IPS-NIHi7 (cell line): ENCODE measurements at regions not wholly inside any gene's neighbourhood (a gene's known extent, or its start where the extent isn't known, plus 50 kb on each side); places are given as distances from the start of the nearest gene placed in this dataset.

Experiments used
- DNase-seq: peaks from one replicate; pipeline ENCODE4 v3.0.0; 2012; ENCODE audit warnings: mixed read lengths; ENCODE audit errors: extremely low spot score

- no peak for DNase-seq
Measured at GRCh38 chr6:25224242-25224641, 54.9 kb upstream of the CARMIL1 start.

DNA sequence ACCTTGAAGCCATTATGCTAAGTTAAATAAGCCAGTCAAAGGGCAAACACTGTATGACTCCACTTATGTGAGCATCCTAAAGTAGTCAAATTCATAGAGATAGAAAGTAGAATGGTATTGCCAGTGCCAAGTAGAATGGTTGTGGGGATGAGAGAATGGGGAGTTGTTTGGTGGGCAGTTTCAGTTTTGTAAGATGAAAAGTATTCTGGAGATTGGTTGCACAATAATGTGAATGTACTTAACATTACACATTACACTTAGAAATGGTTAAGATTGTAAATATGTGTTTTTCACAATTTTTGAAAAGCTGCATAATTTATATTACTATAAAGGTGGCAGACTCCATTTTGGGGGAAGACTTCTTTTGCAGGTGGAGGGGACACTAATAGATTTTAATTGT is 51.3 kb upstream of the CARMIL1 start:
- no peak for DNase-seq
